Activated B cell treated with CpG ODN at 0.5 μM for 24 hours (primary cell): ENCODE measurements at regions not wholly inside any gene's neighbourhood (a gene's known extent, or its start where the extent isn't known, plus 50 kb on each side); places are given as distances from the start of the nearest gene placed in this dataset.

ENCODE experiments used
- ATAC-seq: fragments of 200-7000 bp; cut with Tn5 transposase; one replicate; pipeline ENCODE4 v1.10.0; 2021; ENCODE audit warnings: low read depth, mild to moderate bottlenecking, moderate library complexity
- CTCF ChIA-PET: fragments of 350-600 bp; sonication (Branson Sonifier 250); formaldehyde crosslinking; loops from one replicate; lab custom pipeline; 2021; ENCODE audit warnings: antibody characterized with exemption; lab: Charles Lee
- POLR2A ChIA-PET: fragments of 350-600 bp; sonication (Branson Sonifier 250); formaldehyde crosslinking; loops from one replicate; lab custom pipeline; 2021; ENCODE audit warnings: antibody characterized with exemption; lab: Charles Lee
- DNase-seq: peaks from one replicate; pipeline ENCODE4 v3.0.0; 2022
- H3K27ac Mint-ChIP-seq: one replicate; pipeline ENCODE4 v1.8.0; 2020; ENCODE audit warnings: mixed read lengths
- H3K27me3 Mint-ChIP-seq: one replicate; pipeline ENCODE4 v1.8.0; 2021; ENCODE audit warnings: mixed read lengths
- H3K36me3 Mint-ChIP-seq: one replicate; pipeline ENCODE4 v1.8.0; 2021; ENCODE audit warnings: low read depth, mixed read lengths
- H3K4me1 Mint-ChIP-seq: one replicate; pipeline ENCODE4 v1.8.0; 2021; ENCODE audit warnings: mixed read lengths
- H3K4me3 Mint-ChIP-seq: one replicate; pipeline ENCODE4 v1.8.0; 2020; ENCODE audit warnings: mild to moderate bottlenecking, mixed read lengths
- H3K9me3 Mint-ChIP-seq: one replicate; pipeline ENCODE4 v1.8.0; 2020; ENCODE audit warnings: mixed read lengths
- intact Hi-C: fragments of 100-400 bp; cut with micrococcal nuclease; formaldehyde crosslinking; loops from one replicate; pipeline ENCODE4 v1.15.1; 2024
- TF ChIP-seq, protein P1 (sequence below): fragments of 200-600 bp; IDR thresholded peaks from one replicate; pipeline ENCODE4 v1.8.0; 2022; ENCODE audit warnings: antibody characterized with exemption, mild to moderate bottlenecking

DNA sequence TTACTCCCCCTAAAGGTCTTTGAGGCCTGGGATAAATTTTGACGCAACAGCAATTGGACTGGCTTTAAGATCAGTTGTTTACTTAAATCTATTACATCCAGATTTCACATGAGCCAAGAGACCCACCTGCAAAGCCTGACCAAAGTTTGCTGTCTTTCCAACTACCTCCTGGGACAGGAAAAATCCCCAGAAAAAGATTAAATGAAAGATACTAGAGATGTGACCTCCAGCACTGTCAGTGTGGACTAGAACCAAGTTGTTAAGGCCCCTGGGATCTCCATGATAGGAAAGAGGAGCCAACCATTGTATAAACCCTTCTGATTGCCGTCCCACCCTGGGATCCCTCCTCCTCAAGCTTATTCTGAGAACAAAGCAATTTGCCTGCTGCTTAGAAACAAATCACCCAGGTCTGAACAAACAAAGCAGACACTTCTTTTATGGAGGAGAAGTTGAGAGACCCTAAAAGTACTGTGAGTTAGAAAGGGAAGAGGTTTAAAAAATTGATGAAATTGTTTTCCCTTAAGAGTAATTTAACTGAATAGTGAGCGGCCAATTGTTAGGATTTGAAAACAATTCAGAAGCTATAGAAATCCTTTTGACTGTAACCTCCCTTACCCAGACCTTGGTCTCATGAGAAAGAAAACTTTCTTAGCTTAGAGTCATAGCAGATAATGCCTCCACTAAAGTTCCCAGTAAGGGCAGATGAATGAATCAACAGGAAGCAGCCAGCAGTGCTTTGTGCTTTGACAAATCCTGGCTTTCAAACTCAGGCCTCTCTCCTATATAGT lies 255.2 kb downstream of the TMEM167A start:
- Mint-ChIP-seq H3K4me1 (peaks cover 28% of the 10 kb centered on the region), H3K27ac (no peak overlapping the region), H3K9me3 (no peaks in the 10 kb centered on the region), H3K36me3 (no peaks in the 10 kb centered on the region), H3K4me3 (no peak overlapping the region), H3K27me3 (no peaks in the 10 kb centered on the region)
- ATAC-seq (no peak), DNase-seq (no peak)
- TF ChIP-seq, protein P1, sequence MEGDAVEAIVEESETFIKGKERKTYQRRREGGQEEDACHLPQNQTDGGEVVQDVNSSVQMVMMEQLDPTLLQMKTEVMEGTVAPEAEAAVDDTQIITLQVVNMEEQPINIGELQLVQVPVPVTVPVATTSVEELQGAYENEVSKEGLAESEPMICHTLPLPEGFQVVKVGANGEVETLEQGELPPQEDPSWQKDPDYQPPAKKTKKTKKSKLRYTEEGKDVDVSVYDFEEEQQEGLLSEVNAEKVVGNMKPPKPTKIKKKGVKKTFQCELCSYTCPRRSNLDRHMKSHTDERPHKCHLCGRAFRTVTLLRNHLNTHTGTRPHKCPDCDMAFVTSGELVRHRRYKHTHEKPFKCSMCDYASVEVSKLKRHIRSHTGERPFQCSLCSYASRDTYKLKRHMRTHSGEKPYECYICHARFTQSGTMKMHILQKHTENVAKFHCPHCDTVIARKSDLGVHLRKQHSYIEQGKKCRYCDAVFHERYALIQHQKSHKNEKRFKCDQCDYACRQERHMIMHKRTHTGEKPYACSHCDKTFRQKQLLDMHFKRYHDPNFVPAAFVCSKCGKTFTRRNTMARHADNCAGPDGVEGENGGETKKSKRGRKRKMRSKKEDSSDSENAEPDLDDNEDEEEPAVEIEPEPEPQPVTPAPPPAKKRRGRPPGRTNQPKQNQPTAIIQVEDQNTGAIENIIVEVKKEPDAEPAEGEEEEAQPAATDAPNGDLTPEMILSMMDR: no peak
- intact Hi-C loops: no loop called here
- POLR2A ChIA-PET: no interaction called here
- CTCF ChIA-PET: no interaction called here

DNA sequence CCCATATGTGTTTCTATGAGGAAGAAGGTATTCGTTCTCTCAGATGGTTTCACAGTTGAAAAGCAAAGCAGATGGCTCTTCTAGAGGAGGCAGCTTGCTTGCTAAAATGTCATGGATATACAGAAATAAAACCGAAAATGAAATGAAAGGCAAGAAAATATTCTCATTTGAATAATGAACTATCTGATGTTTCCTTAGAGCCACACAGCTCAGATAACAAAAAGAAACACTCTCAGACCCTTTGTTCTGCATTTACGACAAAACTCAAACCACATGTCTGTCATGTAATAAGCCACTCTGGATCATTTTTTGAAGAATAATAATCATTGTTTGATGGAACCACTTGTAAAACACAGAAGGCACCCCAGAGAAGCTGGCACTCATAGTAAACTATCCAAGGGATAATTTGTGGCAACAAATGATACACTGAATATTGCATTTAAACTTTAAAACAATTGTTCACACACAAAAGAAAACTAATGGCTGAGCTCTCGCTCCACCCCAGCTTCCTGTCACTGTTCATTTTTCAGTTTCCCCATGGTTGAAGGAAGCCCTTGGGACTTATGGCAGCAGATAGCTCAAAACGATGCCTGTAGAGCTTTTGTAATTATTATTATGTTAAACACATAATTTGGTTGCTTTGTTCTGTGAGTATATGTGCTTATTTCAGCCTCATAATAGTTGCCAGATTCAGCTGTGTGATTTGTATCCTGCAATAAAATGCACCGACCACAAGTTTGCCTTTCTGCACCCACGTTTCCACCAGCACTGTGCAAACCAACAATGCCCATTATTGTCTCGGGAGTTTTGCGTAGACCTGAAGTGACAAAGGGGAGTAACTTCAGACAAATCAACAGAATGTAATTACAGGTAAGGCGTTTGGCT lies 256.0 kb downstream of the TMEM167A start:
- Mint-ChIP-seq H3K36me3 (no peaks in the 10 kb centered on the region), H3K27ac (peak overlapping the region; percentile 81), H3K27me3 (no peaks in the 10 kb centered on the region), H3K9me3 (no peaks in the 10 kb centered on the region), H3K4me1 (peaks cover 28% of the 10 kb centered on the region), H3K4me3 (peak overlapping the region; percentile 72)
- POLR2A ChIA-PET: no interaction called here
- intact Hi-C loops: no loop called here
- TF ChIP-seq, protein P1: no peak
- DNase-seq (no peak), ATAC-seq (peak; percentile 40)
- CTCF ChIA-PET: no interaction called here

DNA sequence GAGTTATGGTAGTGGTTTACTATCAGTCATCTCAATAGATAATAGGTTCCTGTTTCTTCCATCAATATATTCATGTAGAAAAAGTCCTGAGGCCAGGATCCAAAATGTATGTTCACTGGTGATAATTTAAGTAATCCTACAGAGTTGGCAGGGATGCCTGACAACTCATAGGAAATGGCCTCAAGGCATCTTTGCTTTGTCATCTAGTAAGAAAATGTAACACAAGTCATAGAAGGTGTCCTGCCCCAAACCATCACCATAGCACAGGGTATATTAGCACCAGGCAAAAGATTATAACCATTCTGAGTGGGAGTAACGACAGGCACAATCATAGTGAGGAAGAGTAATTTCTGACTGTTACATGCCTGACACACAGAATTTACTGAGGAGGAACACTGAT lies 257.0 kb downstream of the TMEM167A start:
- DNase-seq: no peak
- ATAC-seq: no peak
- POLR2A ChIA-PET: no interaction called here
- TF ChIP-seq, protein P1: no peak
- intact Hi-C loops: no loop called here
- CTCF ChIA-PET: no interaction called here
- H3K36me3 Mint-ChIP-seq: no peaks in the 10 kb centered on the region
- H3K4me3 Mint-ChIP-seq: no peak overlapping the region
- H3K9me3 Mint-ChIP-seq: no peaks in the 10 kb centered on the region
- peaks cover 28% of the 10 kb centered on the region for H3K4me1 Mint-ChIP-seq
- H3K27ac Mint-ChIP-seq: no peak overlapping the region
- no peaks in the 10 kb centered on the region for H3K27me3 Mint-ChIP-seq

DNA sequence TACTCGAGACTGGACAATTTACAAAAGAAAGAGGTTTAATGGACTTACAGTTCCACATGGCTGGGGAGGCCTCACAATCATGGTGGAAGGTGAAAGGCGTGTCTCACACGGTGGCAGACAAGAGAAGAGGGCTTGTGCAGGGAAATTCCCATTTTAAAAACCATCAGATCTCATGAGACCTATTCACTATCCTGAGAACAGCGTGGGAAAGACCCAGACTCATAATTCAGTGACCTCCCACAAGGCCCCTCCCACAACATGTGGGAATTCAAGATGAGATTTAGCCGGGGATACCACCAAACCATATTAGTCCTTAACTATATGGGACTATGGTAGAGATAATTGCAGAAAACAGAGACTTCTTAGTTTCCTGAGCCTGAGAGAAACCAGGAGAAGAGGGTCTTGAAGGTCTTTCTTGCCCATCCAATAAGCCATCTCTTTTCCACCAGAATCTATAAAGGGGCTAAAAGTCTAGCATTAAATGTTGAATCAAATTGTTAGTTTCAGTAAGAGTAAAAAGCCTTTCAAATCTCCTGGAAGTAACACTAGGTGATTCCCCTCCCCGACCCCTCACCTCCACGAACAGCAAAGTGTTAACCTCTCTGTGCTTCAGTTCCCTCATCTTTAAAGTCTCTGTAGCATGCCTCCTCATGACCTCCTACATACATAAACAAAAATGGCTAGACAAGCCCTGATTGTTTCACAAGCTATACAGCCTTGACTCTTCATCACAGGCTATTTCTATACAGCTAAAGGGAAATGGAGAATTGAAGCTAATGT lies 259.1 kb downstream of the TMEM167A start:
- POLR2A ChIA-PET: no interaction called here

More for the DNA sequence above, 259.1 kb downstream of the TMEM167A start:
- Mint-ChIP-seq H3K27me3 (no peaks in the 10 kb centered on the region), H3K9me3 (no peaks in the 10 kb centered on the region), H3K4me1 (peaks cover 23% of the 10 kb centered on the region), H3K4me3 (no peak overlapping the region), H3K36me3 (no peaks in the 10 kb centered on the region), H3K27ac (no peak overlapping the region)
- ATAC-seq (no peak), DNase-seq (no peak)
- CTCF ChIA-PET: no interaction called here
- TF ChIP-seq, protein P1: no peak
- intact Hi-C loops: loop anchor here (10.0 kb wide), 1 partner anchor 257 kb away; the partner anchor contains the start of genes TMEM167A and XRCC4
